IMR-90 (cell line): ENCODE measurements at regions not wholly inside any gene's neighbourhood (a gene's known extent, or its start where the extent isn't known, plus 50 kb on each side); places are given as distances from the start of the nearest gene placed in this dataset.

ENCODE experiments used
- BHLHE40 ChIP-seq: fragments of 150-350 bp; IDR thresholded peaks from 2 replicates; pipeline ENCODE4 v1.6.1; 2016; ENCODE audit warnings: mild to moderate bottlenecking, low read depth, low read length
- CEBPB ChIP-seq: IDR thresholded peaks from 2 replicates; pipeline ENCODE4 v1.6.1; 2012; ENCODE audit warnings: low read depth, low read length, improper control_type of control experiment
- POLR2A ChIP-seq: IDR thresholded peaks from 2 replicates; pipeline ENCODE4 v1.6.1; 2012; ENCODE audit warnings: mild to moderate bottlenecking, low read depth, low read length
- RAD21 ChIP-seq: IDR thresholded peaks from 2 replicates; pipeline ENCODE4 v1.6.1; 2012; ENCODE audit warnings: low read length, improper control_type of control experiment
- RCOR1 ChIP-seq: IDR thresholded peaks from 2 replicates; pipeline ENCODE4 v1.6.1; 2012; ENCODE audit warnings: mild to moderate bottlenecking, low read length, improper control_type of control experiment; ENCODE audit not compliant: insufficient replicate concordance
- RFX5 ChIP-seq: IDR thresholded peaks from 2 replicates; pipeline ENCODE4 v1.8.0; 2012; ENCODE audit warnings: low read depth, mild to moderate bottlenecking, low read length, moderate library complexity
- SMC3 ChIP-seq: fragments of 150-350 bp; IDR thresholded peaks from 2 replicates; pipeline ENCODE4 v1.6.1; 2016; ENCODE audit warnings: low read depth, mild to moderate bottlenecking, antibody characterized with exemption, low read length, moderate library complexity
- TF ChIP-seq, protein P1 (sequence below): conservative IDR thresholded peaks from 2 replicates; pipeline ENCODE4 v1.5.1; 2012; ENCODE audit warnings: mild to moderate bottlenecking, low read depth, low read length, improper control_type of control experiment
- TF ChIP-seq, protein P2 (sequence below): fragments of 150-350 bp; IDR thresholded peaks from 2 replicates; pipeline ENCODE4 v1.6.1; 2017; ENCODE audit warnings: mild to moderate bottlenecking, antibody characterized with exemption, low read length, low read depth

DNA sequence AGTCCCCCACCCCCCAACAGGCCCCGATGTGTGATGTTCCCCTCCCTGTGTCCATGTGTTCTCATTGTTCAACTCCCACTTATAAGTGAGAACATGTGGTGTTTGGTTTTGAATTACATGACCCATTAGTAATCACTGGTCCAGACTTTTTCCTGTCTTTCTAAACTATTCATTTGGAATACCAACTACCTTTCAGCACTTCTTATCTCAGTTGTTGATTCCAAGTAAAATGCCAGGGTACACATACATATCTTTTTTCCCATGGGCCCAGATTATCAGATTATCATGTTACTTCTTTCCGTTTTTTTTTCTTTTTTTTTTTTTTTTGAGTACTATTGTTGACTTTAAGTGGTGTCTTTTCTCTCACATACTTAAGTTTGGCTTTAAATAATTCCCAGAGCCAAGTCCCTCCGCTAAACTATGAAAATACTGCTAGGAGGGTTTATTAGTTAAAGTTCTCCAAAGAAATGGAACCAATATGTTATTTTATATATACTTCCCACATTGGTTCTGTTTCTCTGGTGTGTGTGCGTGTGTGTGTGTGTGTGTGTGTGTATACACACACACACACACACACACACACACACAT is 389.3 kb downstream of the IRS1 start:
- TF ChIP-seq POLR2A, result no peak
- TF ChIP-seq, protein P1, sequence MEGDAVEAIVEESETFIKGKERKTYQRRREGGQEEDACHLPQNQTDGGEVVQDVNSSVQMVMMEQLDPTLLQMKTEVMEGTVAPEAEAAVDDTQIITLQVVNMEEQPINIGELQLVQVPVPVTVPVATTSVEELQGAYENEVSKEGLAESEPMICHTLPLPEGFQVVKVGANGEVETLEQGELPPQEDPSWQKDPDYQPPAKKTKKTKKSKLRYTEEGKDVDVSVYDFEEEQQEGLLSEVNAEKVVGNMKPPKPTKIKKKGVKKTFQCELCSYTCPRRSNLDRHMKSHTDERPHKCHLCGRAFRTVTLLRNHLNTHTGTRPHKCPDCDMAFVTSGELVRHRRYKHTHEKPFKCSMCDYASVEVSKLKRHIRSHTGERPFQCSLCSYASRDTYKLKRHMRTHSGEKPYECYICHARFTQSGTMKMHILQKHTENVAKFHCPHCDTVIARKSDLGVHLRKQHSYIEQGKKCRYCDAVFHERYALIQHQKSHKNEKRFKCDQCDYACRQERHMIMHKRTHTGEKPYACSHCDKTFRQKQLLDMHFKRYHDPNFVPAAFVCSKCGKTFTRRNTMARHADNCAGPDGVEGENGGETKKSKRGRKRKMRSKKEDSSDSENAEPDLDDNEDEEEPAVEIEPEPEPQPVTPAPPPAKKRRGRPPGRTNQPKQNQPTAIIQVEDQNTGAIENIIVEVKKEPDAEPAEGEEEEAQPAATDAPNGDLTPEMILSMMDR, result no peak
- TF ChIP-seq RFX5, result no peak
- no peak for TF ChIP-seq SMC3
- TF ChIP-seq, protein P2, sequence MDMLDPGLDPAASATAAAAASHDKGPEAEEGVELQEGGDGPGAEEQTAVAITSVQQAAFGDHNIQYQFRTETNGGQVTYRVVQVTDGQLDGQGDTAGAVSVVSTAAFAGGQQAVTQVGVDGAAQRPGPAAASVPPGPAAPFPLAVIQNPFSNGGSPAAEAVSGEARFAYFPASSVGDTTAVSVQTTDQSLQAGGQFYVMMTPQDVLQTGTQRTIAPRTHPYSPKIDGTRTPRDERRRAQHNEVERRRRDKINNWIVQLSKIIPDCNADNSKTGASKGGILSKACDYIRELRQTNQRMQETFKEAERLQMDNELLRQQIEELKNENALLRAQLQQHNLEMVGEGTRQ, result no peak
- TF ChIP-seq BHLHE40, result no peak
- TF ChIP-seq CEBPB, result no peak
- TF ChIP-seq RCOR1, result no peak
- no peak for TF ChIP-seq RAD21
